Thoracic aorta (tissue), 2 donors: ENCODE measurements at regions not wholly inside any gene's neighbourhood (a gene's known extent, or its start where the extent isn't known, plus 50 kb on each side); places are given as distances from the start of the nearest gene placed in this dataset.

Experiments used
- ATAC-seq: fragments of 150-250 bp; one replicate; pipeline ENCODE4 v1.8.0; 2017; ENCODE audit warnings: low read depth; ENCODE audit not compliant: insufficient number of reproducible peaks, low FRiP score
- DNase-seq: peaks from one replicate; pipeline ENCODE4 v3.0.0-alpha.2; 2020; ENCODE audit warnings: low spot score
- H3K27ac ChIP-seq, 2 donors: fragments of 200-600 bp; sonication (generic); 1 replicate in 1 of 2; 2 replicates in 1 of 2; pipeline ENCODE4 v1.5.1; 2016; ENCODE audit warnings: mild to moderate bottlenecking in 2 of 2, moderate library complexity in 2 of 2
- H3K27me3 ChIP-seq: fragments of 200-600 bp; sonication (generic); replicated peaks from 2 replicates; pipeline ENCODE4 v1.6.0; 2016; ENCODE audit warnings: mild to moderate bottlenecking; ENCODE audit not compliant: insufficient read depth
- H3K36me3 ChIP-seq: fragments of 200-600 bp; sonication (generic); one replicate; pipeline ENCODE4 v1.5.1; 2016
- H3K4me1 ChIP-seq, 2 donors: fragments of 200-600 bp; sonication (generic); 1 replicate in 1 of 2; 2 replicates in 1 of 2; pipeline versions ENCODE4 v1.5.1 to v1.6.0; 2016; ENCODE audit warnings: low read depth in 2 of 2, mild to moderate bottlenecking in 1 of 2; ENCODE audit not compliant: control insufficient read depth in 1 of 2
- H3K4me3 ChIP-seq: fragments of 200-600 bp; sonication (generic); 2 replicates; pipeline ENCODE4 v1.5.1; 2016; ENCODE audit warnings: mild to moderate bottlenecking
- H3K9me3 ChIP-seq: fragments of 200-600 bp; sonication (generic); 2 replicates; pipeline ENCODE4 v1.5.1; 2016
- TF ChIP-seq, protein P1 (sequence below): fragments of 200-600 bp; sonication (generic); IDR thresholded peaks from one replicate; pipeline ENCODE4 v1.5.1; 2019; ENCODE audit warnings: antibody characterized with exemption

DNA sequence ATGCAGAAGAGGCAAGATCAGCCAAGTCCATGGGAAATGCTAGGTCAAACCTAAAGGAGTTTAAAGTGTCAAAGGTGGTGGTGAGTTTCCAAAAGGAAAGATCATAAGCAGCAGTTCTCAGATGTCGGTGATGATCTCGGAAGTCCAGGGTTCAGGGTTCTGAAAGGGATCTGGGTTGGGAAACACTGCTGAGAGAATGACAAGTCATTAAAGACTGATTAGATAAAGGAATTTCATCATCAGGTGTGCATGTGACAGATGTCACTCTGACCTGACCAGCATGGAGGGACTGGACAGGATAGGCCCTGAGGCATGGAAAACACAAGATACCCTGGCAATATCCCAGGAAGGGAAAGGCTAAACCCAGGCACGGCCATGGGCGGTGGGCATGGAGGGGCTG lies 195.7 kb upstream of the TBL1X start:
- no peaks in the 10 kb centered on the region for H3K9me3 ChIP-seq
- TF ChIP-seq, protein P1, sequence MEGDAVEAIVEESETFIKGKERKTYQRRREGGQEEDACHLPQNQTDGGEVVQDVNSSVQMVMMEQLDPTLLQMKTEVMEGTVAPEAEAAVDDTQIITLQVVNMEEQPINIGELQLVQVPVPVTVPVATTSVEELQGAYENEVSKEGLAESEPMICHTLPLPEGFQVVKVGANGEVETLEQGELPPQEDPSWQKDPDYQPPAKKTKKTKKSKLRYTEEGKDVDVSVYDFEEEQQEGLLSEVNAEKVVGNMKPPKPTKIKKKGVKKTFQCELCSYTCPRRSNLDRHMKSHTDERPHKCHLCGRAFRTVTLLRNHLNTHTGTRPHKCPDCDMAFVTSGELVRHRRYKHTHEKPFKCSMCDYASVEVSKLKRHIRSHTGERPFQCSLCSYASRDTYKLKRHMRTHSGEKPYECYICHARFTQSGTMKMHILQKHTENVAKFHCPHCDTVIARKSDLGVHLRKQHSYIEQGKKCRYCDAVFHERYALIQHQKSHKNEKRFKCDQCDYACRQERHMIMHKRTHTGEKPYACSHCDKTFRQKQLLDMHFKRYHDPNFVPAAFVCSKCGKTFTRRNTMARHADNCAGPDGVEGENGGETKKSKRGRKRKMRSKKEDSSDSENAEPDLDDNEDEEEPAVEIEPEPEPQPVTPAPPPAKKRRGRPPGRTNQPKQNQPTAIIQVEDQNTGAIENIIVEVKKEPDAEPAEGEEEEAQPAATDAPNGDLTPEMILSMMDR: no peak
- no peak overlapping the region for H3K4me3 ChIP-seq
- no peaks in the 10 kb centered on the region for H3K36me3 ChIP-seq
- H3K4me1 ChIP-seq: no peaks in the 10 kb centered on the region
- DNase-seq (no peak), ATAC-seq (no peak)
- no peaks in the 10 kb centered on the region for H3K27me3 ChIP-seq
- H3K27ac ChIP-seq: no peak overlapping the region

DNA sequence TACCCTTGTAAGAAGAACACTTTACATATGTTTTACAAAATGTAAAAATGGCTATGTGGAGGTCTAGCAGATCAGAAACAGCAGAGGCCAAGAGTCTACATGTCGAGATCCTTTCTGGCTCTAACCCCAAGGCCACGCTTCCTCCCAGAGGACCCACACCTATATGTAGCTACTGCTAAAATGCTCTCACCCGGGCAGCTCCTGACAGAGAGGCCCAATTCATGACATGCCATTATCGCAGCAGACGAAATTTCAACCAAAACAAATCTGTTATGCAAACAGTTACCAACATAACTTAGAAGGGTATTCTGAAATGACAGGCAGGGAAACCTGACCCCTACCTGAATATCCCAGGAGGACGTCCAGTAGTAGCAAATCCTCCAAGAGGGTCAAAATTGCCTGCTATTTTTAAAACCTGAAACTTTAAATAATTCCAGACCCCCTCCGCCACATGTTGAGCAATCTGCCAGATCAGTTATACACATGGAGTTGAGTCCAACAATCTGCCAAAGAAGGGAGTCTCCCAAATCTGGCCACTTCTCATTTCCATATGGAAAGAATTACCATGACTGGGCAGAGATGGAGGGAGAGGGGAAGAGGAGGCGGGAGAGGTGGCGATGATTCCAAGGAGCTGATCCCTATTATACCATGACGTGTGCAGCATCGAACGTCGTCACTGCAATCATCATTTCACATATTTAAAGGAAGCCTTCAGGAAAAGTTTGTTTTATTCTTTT lies 192.9 kb upstream of the TBL1X start:
- no peak overlapping the region for H3K4me3 ChIP-seq
- no peaks in the 10 kb centered on the region for H3K36me3 ChIP-seq
- no peak for DNase-seq
- H3K4me1 ChIP-seq: no peaks in the 10 kb centered on the region
- no peaks in the 10 kb centered on the region for H3K9me3 ChIP-seq
- H3K27me3 ChIP-seq: no peaks in the 10 kb centered on the region
- ATAC-seq: no peak
- TF ChIP-seq, protein P1: no peak
- no peak overlapping the region for H3K27ac ChIP-seq

DNA sequence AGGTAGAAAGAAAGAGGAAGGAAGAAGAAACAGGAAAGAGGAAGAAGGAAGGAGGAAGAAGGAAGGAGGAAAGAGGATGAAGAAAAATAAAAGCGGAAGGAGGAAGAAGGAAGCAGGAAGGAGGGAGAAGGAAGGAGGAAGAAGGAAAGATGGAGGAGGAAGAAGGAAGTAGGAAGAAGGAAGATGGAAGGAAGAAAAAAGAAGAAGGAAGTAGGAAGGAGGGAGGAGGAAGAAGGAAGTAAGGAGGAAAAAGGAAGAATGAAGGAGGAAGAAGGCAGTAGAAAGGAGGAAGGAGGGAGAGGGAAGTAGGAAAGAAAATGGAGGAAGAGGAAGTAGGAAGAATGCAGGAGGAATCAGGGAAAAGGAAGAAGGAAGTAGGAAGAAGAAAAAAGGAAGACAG lies 191.1 kb upstream of the TBL1X start:
- Histone ChIP-seq H3K27me3 (no peaks in the 10 kb centered on the region), H3K9me3 (no peaks in the 10 kb centered on the region), H3K27ac (no peak overlapping the region), H3K4me1 (no peaks in the 10 kb centered on the region), H3K36me3 (no peaks in the 10 kb centered on the region), H3K4me3 (no peak overlapping the region)
- DNase-seq (no peak), ATAC-seq (no peak)
- TF ChIP-seq, protein P1: no peak

DNA sequence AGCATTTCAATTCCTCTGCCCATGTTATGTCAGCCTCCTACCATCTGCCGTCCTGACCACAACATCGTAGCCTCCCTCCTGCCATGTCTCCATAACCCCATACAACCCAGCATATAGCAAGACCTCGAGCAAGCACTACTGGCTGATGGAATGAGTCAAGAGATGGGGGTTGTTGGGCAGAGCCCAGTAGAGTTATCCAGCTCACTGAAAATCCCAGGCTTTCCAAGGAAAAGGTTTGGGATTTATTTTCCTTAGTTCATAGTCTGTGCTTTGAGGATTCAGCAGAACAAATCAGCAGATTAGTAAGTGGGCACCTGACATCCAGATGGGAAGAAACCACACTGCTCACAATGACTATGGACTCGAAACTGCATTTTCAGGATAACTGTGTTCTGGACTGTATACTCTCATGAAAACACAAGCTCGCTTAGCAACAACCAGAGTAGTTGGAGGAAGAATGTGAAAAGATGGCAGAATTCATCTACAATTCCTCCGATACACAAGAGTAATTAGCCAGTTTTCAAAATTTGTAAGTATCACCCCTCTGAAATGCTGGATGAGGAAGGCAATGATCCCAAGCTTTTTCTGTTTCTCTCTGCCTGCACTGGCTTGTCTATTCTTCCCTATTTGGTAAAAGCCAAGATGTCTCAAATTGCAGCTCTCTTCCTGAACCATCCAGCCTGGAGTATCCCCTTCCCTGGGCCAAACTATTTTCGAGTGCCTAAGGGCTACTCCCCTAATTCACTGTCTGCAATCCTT lies 186.2 kb upstream of the TBL1X start:
- Histone ChIP-seq H3K27me3 (no peaks in the 10 kb centered on the region), H3K36me3 (no peaks in the 10 kb centered on the region), H3K27ac (no peak overlapping the region), H3K4me1 (no peaks in the 10 kb centered on the region), H3K9me3 (no peaks in the 10 kb centered on the region), H3K4me3 (no peak overlapping the region)
- DNase-seq (no peak), ATAC-seq (no peak)
- TF ChIP-seq, protein P1: no peak

DNA sequence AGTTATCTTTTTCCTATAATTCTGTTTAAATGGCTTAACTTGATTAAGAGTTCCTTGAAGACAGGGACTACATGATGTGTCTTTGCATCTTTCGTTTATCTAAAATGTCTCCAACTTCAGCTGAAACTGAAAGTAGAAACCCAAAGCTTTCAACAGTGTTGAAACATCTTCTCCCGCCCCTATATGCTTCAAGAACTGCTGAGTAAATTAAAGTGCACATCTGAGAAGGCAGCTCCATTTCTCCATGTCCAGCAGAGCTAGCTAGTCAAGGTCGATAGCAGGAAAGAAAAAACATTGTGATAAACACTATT lies 185.7 kb upstream of the TBL1X start:
- Histone ChIP-seq H3K27me3 (no peaks in the 10 kb centered on the region), H3K4me3 (no peak overlapping the region), H3K36me3 (no peaks in the 10 kb centered on the region), H3K27ac (no peak overlapping the region), H3K4me1 (no peaks in the 10 kb centered on the region), H3K9me3 (no peaks in the 10 kb centered on the region)
- ATAC-seq (no peak), DNase-seq (no peak)
- TF ChIP-seq, protein P1: no peak
